ENCODE measurements at regions not wholly inside any gene's neighbourhood (a gene's known extent, or its start where the extent isn't known, plus 50 kb on each side); places are given as distances from the start of the nearest gene placed in this dataset.

- TF ChIP-seq POLR2A (IDR thresholded peaks at IDR 0.05) (no peak), POLR2AphosphoS5 (IDR thresholded peaks at IDR 0.05) (no peak), EP300 (IDR thresholded peaks at IDR 0.05) (no peak)
- TF ChIP-seq, protein P1, sequence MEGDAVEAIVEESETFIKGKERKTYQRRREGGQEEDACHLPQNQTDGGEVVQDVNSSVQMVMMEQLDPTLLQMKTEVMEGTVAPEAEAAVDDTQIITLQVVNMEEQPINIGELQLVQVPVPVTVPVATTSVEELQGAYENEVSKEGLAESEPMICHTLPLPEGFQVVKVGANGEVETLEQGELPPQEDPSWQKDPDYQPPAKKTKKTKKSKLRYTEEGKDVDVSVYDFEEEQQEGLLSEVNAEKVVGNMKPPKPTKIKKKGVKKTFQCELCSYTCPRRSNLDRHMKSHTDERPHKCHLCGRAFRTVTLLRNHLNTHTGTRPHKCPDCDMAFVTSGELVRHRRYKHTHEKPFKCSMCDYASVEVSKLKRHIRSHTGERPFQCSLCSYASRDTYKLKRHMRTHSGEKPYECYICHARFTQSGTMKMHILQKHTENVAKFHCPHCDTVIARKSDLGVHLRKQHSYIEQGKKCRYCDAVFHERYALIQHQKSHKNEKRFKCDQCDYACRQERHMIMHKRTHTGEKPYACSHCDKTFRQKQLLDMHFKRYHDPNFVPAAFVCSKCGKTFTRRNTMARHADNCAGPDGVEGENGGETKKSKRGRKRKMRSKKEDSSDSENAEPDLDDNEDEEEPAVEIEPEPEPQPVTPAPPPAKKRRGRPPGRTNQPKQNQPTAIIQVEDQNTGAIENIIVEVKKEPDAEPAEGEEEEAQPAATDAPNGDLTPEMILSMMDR (IDR thresholded peaks at IDR 0.05), result no peak
Observed at GRCh38 chr10:21421794-21422193, 103.7 kb downstream of the SKIDA1 start.
